HFF-Myc (cell line): ENCODE measurements at regions not wholly inside any gene's neighbourhood (a gene's known extent, or its start where the extent isn't known, plus 50 kb on each side); places are given as distances from the start of the nearest gene placed in this dataset.
"Not testable (repeated sequence)": the region's sequence is repeated elsewhere in the genome, so short reads cannot be mapped to it uniquely, and the experiment has no call there.

ENCODE experiments used
- DNase-seq: peaks from one replicate; pipeline ENCODE4 v3.0.0-alpha.2; 2011; ENCODE audit warnings: low read depth; ENCODE audit errors: extremely low read depth
- H3K4me3 ChIP-seq: replicated peaks from 2 replicates; pipeline ENCODE4 v1.5.1; 2011; ENCODE audit warnings: low read depth, mild to moderate bottlenecking, control low read depth, low read length
- CTCF ChIP-seq: IDR thresholded peaks from 2 replicates; pipeline ENCODE4 v1.5.1; 2012; ENCODE audit warnings: mild to moderate bottlenecking, low read depth, low read length, control low read depth; ENCODE audit errors: missing control alignments

- no peak for TF ChIP-seq CTCF
- DNase-seq: no peak
- H3K4me3 ChIP-seq: no peak overlapping the region
Observed at GRCh38 chr6:86448398-86448797, 488.9 kb upstream of the HTR1E start.

- no peak for DNase-seq
- no peak for TF ChIP-seq CTCF
- H3K4me3 ChIP-seq: no peak overlapping the region
Observed at GRCh38 chr6:86440608-86441007, 496.7 kb upstream of the HTR1E start.

- DNase-seq: no peak
- H3K4me3 ChIP-seq: no peak overlapping the region
- TF ChIP-seq CTCF: no peak
Observed at GRCh38 chr6:86423571-86423970, 513.8 kb upstream of the HTR1E start.

- no peak for TF ChIP-seq CTCF
- no peak overlapping the region for H3K4me3 ChIP-seq
- DNase-seq: no peak
Observed at GRCh38 chr6:86412057-86412456, 525.3 kb upstream of the HTR1E start.

- no peak overlapping the region for H3K4me3 ChIP-seq
- no peak for DNase-seq
- no peak for TF ChIP-seq CTCF
Observed at GRCh38 chr6:86407128-86407527, 530.2 kb upstream of the HTR1E start.

GRCh38 chr6:86392850-86393249 is 544.5 kb upstream of the HTR1E start:
- not testable (repeated sequence) for H3K4me3 ChIP-seq, DNase-seq

- no peak for TF ChIP-seq CTCF
- no peak overlapping the region for H3K4me3 ChIP-seq
- no peak for DNase-seq
Observed at GRCh38 chr6:86380571-86381125, 556.7 kb upstream of the HTR1E start.
